Breast epithelium (tissue), 3 donors: ENCODE measurements at regions not wholly inside any gene's neighbourhood (a gene's known extent, or its start where the extent isn't known, plus 50 kb on each side); places are given as distances from the start of the nearest gene placed in this dataset.

Source experiments
- CTCF ChIP-seq, 3 donors: fragments of 450-650 bp; IDR thresholded peaks; one replicate each; pipeline ENCODE4 v1.5.1; 2016 to 2017; ENCODE audit warnings: antibody characterized with exemption in 3 of 3, mild to moderate bottlenecking in 3 of 3, moderate library complexity in 3 of 3
- POLR2A ChIP-seq: fragments of 450-650 bp; IDR thresholded peaks from one replicate; pipeline ENCODE4 v1.6.1; 2016; ENCODE audit warnings: antibody characterized with exemption, mild to moderate bottlenecking, moderate library complexity

GRCh38 chr10:8583096-8583495 lies 528.6 kb downstream of the GATA3 start:
- TF ChIP-seq CTCF (IDR thresholded peaks at IDR 0.05) = no peak
- TF ChIP-seq POLR2A = no peak
